B cell (primary cell): ENCODE measurements at regions not wholly inside any gene's neighbourhood (a gene's known extent, or its start where the extent isn't known, plus 50 kb on each side); places are given as distances from the start of the nearest gene placed in this dataset.

Experiments
- ATAC-seq: fragments of 200-7000 bp; cut with Tn5 transposase; one replicate; pipeline ENCODE4 v1.10.0; 2021; ENCODE audit warnings: low read depth, mild to moderate bottlenecking, moderate number of reproducible peaks, moderate library complexity
- CTCF ChIA-PET: fragments of 350-600 bp; sonication (Branson Sonifier 250); formaldehyde crosslinking; loops from one replicate; lab custom pipeline; 2021; ENCODE audit warnings: antibody characterized with exemption, inconsistent platforms; lab: Charles Lee
- POLR2A ChIA-PET: fragments of 350-600 bp; sonication (Branson Sonifier 250); formaldehyde crosslinking; loops from one replicate; lab custom pipeline; 2021; ENCODE audit warnings: antibody characterized with exemption; lab: Charles Lee
- DNase-seq: peaks from one replicate; pipeline ENCODE4 v3.0.0; 2013
- H2AFZ ChIP-seq: 2 replicates; pipeline ENCODE4 v1.6.1; 2012; ENCODE audit warnings: mild to moderate bottlenecking, low read depth, low read length; ENCODE audit not compliant: insufficient read depth, poor library complexity, severe bottlenecking
- H3K27ac ChIP-seq, 2 donors: 1 replicate in 1 of 2; 2 replicates in 1 of 2; pipeline ENCODE4 v1.5.1; 2012 to 2013; ENCODE audit warnings: low read length in 2 of 2, mild to moderate bottlenecking in 2 of 2, moderate library complexity in 1 of 2
- H3K27me3 ChIP-seq, 4 experiments: fragments of 200-600 bp in 1 of 4; sonication (generic) in 1 of 4; replicated peaks in 1 of 4; 1 replicate in 2 of 4; 2 replicates in 2 of 4; pipeline versions ENCODE4 v1.6.1 to v1.7.0; 2013 to 2016; ENCODE audit warnings: low read length in 3 of 4, mild to moderate bottlenecking in 2 of 4, mixed read lengths in 1 of 4, moderate library complexity in 1 of 4; ENCODE audit not compliant: insufficient read depth in 4 of 4, control insufficient read depth in 3 of 4; ENCODE audit errors: control extremely low read depth in 1 of 4
- H3K36me3 ChIP-seq, 2 experiments: replicated peaks in 1 of 2; 1 replicate in 1 of 2; 2 replicates in 1 of 2; pipeline versions ENCODE4 v1.6.1 to v1.7.1; 2013; ENCODE audit warnings: low read length in 1 of 2; ENCODE audit not compliant: insufficient read depth in 2 of 2, control insufficient read depth in 1 of 2; ENCODE audit errors: control extremely low read depth in 1 of 2, extremely low read depth in 1 of 2
- H3K4me1 ChIP-seq, 2 donors: fragments of 200-600 bp in 1 of 2; sonication (generic) in 1 of 2; 1 replicate in 1 of 2; 2 replicates in 1 of 2; pipeline versions ENCODE4 v1.5.1 to v1.6.1; 2013 to 2017; ENCODE audit warnings: low read length in 2 of 2; ENCODE audit not compliant: control insufficient read depth in 2 of 2, insufficient read depth in 2 of 2
- H3K4me2 ChIP-seq: replicated peaks from 2 replicates; pipeline ENCODE3; 2012; ENCODE audit warnings: mild to moderate bottlenecking, low read depth, low read length; ENCODE audit not compliant: poor library complexity, severe bottlenecking
- H3K4me3 ChIP-seq, 5 experiments: fragments of 200-600 bp in 1 of 5; sonication (generic) in 1 of 5; 1 replicate in 3 of 5; 2 replicates in 2 of 5; pipeline versions ENCODE4 v1.5.1 to v1.7.0; 2011 to 2016; ENCODE audit warnings: low read length in 4 of 5, mild to moderate bottlenecking in 4 of 5, low read depth in 2 of 5, control low read depth in 1 of 5, moderate library complexity in 1 of 5; ENCODE audit not compliant: insufficient read depth in 1 of 5; ENCODE audit errors: control extremely low read depth in 1 of 5, extremely low read depth in 1 of 5
- H3K79me2 ChIP-seq: fragments of 200-600 bp; sonication (generic); one replicate; pipeline ENCODE4 v1.6.0; 2016; ENCODE audit warnings: low read length; ENCODE audit not compliant: control insufficient read depth, insufficient read depth
- H3K9ac ChIP-seq: fragments of 200-600 bp; sonication (generic); 2 replicates; pipeline ENCODE4 v1.6.1; 2017; ENCODE audit warnings: mild to moderate bottlenecking, low read length, moderate library complexity
- H3K9me3 ChIP-seq, 3 donors: one replicate each; pipeline versions ENCODE4 v1.6.1 to v1.7.1; 2013; ENCODE audit warnings: low read length in 2 of 3; ENCODE audit not compliant: control insufficient read depth in 2 of 3, insufficient read depth in 1 of 3; ENCODE audit errors: control extremely low read depth in 1 of 3
- H4K20me1 ChIP-seq: 2 replicates; pipeline ENCODE4 v1.6.0; 2012; ENCODE audit warnings: mild to moderate bottlenecking, low read length; ENCODE audit not compliant: insufficient read depth, control insufficient read depth, poor library complexity, severe bottlenecking
- H3K27ac Mint-ChIP-seq: one replicate; pipeline ENCODE4 v1.8.0; 2021; ENCODE audit warnings: mixed read lengths
- H3K27me3 Mint-ChIP-seq: one replicate; pipeline ENCODE4 v1.8.0; 2021; ENCODE audit warnings: mixed read lengths
- H3K4me1 Mint-ChIP-seq: one replicate; pipeline ENCODE4 v1.8.0; 2021; ENCODE audit warnings: mixed read lengths
- H3K4me3 Mint-ChIP-seq: one replicate; pipeline ENCODE4 v1.8.0; 2021; ENCODE audit warnings: mixed read lengths
- H3K9me3 Mint-ChIP-seq: one replicate; pipeline ENCODE4 v1.8.0; 2022; ENCODE audit warnings: mixed read lengths; ENCODE audit not compliant: insufficient read depth
- CTCF ChIP-seq: fragments of 200-600 bp; IDR thresholded peaks from one replicate; pipeline ENCODE4 v1.8.0; 2022; ENCODE audit warnings: antibody characterized with exemption, mild to moderate bottlenecking
- EZH2 ChIP-seq: IDR thresholded peaks from 2 replicates; pipeline ENCODE4 v1.6.1; 2012; ENCODE audit warnings: borderline replicate concordance, low read depth, mild to moderate bottlenecking, moderate library complexity, low read length; ENCODE audit not compliant: insufficient read depth, poor library complexity, severe bottlenecking
- WGBS: methylation state at CpG from one replicate; pipeline ENCODE4 v1.1.5; 2013; ENCODE audit warnings: missing lambda C conversion rate; ENCODE audit not compliant: insufficient coverage; 5-methylcytosine and 5-hydroxymethylcytosine counted together
- intact Hi-C: fragments of 100-400 bp; cut with micrococcal nuclease; formaldehyde crosslinking; loops from one replicate; pipeline ENCODE4 v1.10.0; 2022

GRCh38 chr1:38153066-38153777, 106.6 kb upstream of the POU3F1 start:
- DNase-seq = no peak
- Mint-ChIP-seq H3K27me3 (no peaks in the 10 kb centered on the region), H3K9me3 (no peaks in the 10 kb centered on the region), H3K4me1 (peaks cover 37% of the 10 kb centered on the region), H3K27ac (no peak overlapping the region), H3K4me3 (peak overlapping the region; percentile 60)
- intact Hi-C loops = no loop called here
- H3K9me3 ChIP-seq = peaks cover 0 to 4% (median 3%) of the 10 kb centered on the region in 3 donors
- ChIA-PET CTCF (interaction anchor here (1.5 kb wide), 1 partner anchor 48 kb away, joined by 4 read pairs; no protein-coding TSS in a partner anchor), POLR2A (no interaction called here)
- no peak overlapping the region for H3K9ac ChIP-seq
- H3K4me3 ChIP-seq = no peak overlapping the region
- H4K20me1 ChIP-seq = no peaks in the 10 kb centered on the region
- H3K79me2 ChIP-seq = no peaks in the 10 kb centered on the region
- WGBS = no CpG with 5 or more reads among the region's 6 CpGs
- H3K4me1 ChIP-seq = peaks cover 15 to 31% of the 10 kb centered on the region in 2 donors
- no peak for ATAC-seq
- TF ChIP-seq CTCF (no peak), EZH2 (no peak)
- H3K27me3 ChIP-seq = no peaks in the 10 kb centered on the region
- H3K36me3 ChIP-seq = no peaks in the 10 kb centered on the region
- H2AFZ ChIP-seq = no peak overlapping the region
- no peak overlapping the region for H3K4me2 ChIP-seq
- no peak overlapping the region for H3K27ac ChIP-seq

GRCh38 chr1:38152351-38153065, 105.9 kb upstream of the POU3F1 start:
- DNase-seq = peak; percentile 30
- no peaks in the 10 kb centered on the region for H3K9me3 Mint-ChIP-seq
- H3K27me3 Mint-ChIP-seq = no peaks in the 10 kb centered on the region
- peak overlapping the region; percentile 23 for H3K4me3 Mint-ChIP-seq
- no peak overlapping the region for H3K27ac Mint-ChIP-seq
- Histone ChIP-seq H3K9ac (no peak overlapping the region), H2AFZ (no peak overlapping the region), H3K27ac (no peak overlapping the region), H3K9me3 (peaks cover 0 to 4% (median 3%) of the 10 kb centered on the region in 3 donors), H3K79me2 (no peaks in the 10 kb centered on the region), H4K20me1 (no peaks in the 10 kb centered on the region), H3K4me2 (no peak overlapping the region), H3K27me3 (no peaks in the 10 kb centered on the region), H3K4me3 (no peak overlapping the region), H3K36me3 (no peaks in the 10 kb centered on the region), H3K4me1 (peaks cover 15 to 31% of the 10 kb centered on the region in 2 donors)
- no peak for TF ChIP-seq EZH2
- H3K4me1 Mint-ChIP-seq = peaks cover 37% of the 10 kb centered on the region
- ChIA-PET CTCF (interaction anchor here (1.5 to 1.7 kb wide), 2 partner anchors 9 to 49 kb away, joined by 4 to 6 read pairs; no protein-coding TSS in a partner anchor), POLR2A (no interaction called here)
- 62% methylated on average over 3 of the region's 3 CpGs for WGBS
- intact Hi-C loops = no loop called here
- peak; percentile 43 for ATAC-seq
